HL-60 (cell line): ENCODE measurements at regions not wholly inside any gene's neighbourhood (a gene's known extent, or its start where the extent isn't known, plus 50 kb on each side); places are given as distances from the start of the nearest gene placed in this dataset.

Experiments
- CTCF ChIP-seq: IDR thresholded peaks from one replicate; pipeline ENCODE4 v1.5.1; 2011; ENCODE audit warnings: low read length, control low read depth, inconsistent platforms; ENCODE audit not compliant: insufficient read depth
- POLR2AphosphoS5 ChIP-seq: IDR thresholded peaks from 2 replicates; pipeline ENCODE4 v1.6.1; 2012; ENCODE audit warnings: low read depth
- TF ChIP-seq, protein P1 (sequence below): IDR thresholded peaks from 2 replicates; pipeline ENCODE4 v1.6.1; 2012; ENCODE audit warnings: low read depth; ENCODE audit not compliant: insufficient replicate concordance

DNA sequence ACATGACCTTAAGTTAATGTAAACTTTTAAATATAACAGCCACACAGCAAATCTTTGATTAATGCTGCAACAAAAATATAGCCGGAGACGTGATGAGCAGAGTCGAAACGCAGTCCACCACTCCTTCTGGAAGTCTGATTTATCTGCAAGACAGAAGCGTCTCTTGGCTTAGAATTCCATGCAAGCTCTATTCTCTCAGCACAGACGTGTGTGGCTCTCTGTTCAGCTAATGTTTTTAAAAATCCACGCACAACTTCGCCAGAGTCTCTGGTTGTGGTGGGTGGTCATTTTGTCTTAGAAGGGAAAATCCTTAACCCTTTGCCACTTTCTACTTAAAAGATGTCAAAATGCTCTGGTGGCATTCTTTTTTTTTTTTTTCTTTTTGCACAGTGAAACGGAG lies 438.0 kb upstream of the MGMT start:
- TF ChIP-seq CTCF = no peak
- TF ChIP-seq POLR2AphosphoS5 = no peak
- TF ChIP-seq, protein P1, sequence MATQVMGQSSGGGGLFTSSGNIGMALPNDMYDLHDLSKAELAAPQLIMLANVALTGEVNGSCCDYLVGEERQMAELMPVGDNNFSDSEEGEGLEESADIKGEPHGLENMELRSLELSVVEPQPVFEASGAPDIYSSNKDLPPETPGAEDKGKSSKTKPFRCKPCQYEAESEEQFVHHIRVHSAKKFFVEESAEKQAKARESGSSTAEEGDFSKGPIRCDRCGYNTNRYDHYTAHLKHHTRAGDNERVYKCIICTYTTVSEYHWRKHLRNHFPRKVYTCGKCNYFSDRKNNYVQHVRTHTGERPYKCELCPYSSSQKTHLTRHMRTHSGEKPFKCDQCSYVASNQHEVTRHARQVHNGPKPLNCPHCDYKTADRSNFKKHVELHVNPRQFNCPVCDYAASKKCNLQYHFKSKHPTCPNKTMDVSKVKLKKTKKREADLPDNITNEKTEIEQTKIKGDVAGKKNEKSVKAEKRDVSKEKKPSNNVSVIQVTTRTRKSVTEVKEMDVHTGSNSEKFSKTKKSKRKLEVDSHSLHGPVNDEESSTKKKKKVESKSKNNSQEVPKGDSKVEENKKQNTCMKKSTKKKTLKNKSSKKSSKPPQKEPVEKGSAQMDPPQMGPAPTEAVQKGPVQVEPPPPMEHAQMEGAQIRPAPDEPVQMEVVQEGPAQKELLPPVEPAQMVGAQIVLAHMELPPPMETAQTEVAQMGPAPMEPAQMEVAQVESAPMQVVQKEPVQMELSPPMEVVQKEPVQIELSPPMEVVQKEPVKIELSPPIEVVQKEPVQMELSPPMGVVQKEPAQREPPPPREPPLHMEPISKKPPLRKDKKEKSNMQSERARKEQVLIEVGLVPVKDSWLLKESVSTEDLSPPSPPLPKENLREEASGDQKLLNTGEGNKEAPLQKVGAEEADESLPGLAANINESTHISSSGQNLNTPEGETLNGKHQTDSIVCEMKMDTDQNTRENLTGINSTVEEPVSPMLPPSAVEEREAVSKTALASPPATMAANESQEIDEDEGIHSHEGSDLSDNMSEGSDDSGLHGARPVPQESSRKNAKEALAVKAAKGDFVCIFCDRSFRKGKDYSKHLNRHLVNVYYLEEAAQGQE = no peak
